Type B pancreatic cell (in vitro differentiated cells): ENCODE measurements at regions not wholly inside any gene's neighbourhood (a gene's known extent, or its start where the extent isn't known, plus 50 kb on each side); places are given as distances from the start of the nearest gene placed in this dataset.

ENCODE experiments used
- DNase-seq: peaks from one replicate; pipeline ENCODE4 v3.0.0; 2021; ENCODE audit warnings: mixed read lengths; ENCODE audit not compliant: unreplicated experiment; ENCODE audit errors: extremely low spot score
- H3K27ac Mint-ChIP-seq: 2 replicates; pipeline ENCODE4 v1.8.0; 2021; ENCODE audit warnings: mild to moderate bottlenecking, mixed read lengths
- H3K27me3 Mint-ChIP-seq: 2 replicates; pipeline ENCODE4 v1.8.0; 2021; ENCODE audit warnings: mixed read lengths
- H3K36me3 Mint-ChIP-seq: 2 replicates; pipeline ENCODE4 v1.8.0; 2021; ENCODE audit warnings: mixed read lengths
- H3K4me1 Mint-ChIP-seq: one replicate; pipeline ENCODE4 v1.8.0; 2021; ENCODE audit warnings: mixed read lengths; ENCODE audit not compliant: unreplicated experiment
- H3K4me3 Mint-ChIP-seq: 2 replicates; pipeline ENCODE4 v1.8.0; 2021; ENCODE audit warnings: mild to moderate bottlenecking, mixed read lengths
- H3K9me3 Mint-ChIP-seq: 2 replicates; pipeline ENCODE4 v1.8.0; 2021; ENCODE audit warnings: mixed read lengths
- TF ChIP-seq, protein P1 (sequence below): fragments of 200-600 bp; sonication (generic); conservative IDR thresholded peaks from 2 replicates; pipeline ENCODE4 v1.5.0; 2021; ENCODE audit warnings: antibody characterized with exemption, mild to moderate bottlenecking

GRCh38 chr13:95498886-95499285 lies 53.6 kb upstream of the CLDN10 start:
- TF ChIP-seq, protein P1, sequence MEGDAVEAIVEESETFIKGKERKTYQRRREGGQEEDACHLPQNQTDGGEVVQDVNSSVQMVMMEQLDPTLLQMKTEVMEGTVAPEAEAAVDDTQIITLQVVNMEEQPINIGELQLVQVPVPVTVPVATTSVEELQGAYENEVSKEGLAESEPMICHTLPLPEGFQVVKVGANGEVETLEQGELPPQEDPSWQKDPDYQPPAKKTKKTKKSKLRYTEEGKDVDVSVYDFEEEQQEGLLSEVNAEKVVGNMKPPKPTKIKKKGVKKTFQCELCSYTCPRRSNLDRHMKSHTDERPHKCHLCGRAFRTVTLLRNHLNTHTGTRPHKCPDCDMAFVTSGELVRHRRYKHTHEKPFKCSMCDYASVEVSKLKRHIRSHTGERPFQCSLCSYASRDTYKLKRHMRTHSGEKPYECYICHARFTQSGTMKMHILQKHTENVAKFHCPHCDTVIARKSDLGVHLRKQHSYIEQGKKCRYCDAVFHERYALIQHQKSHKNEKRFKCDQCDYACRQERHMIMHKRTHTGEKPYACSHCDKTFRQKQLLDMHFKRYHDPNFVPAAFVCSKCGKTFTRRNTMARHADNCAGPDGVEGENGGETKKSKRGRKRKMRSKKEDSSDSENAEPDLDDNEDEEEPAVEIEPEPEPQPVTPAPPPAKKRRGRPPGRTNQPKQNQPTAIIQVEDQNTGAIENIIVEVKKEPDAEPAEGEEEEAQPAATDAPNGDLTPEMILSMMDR = no peak
- H3K4me3 Mint-ChIP-seq = no peak overlapping the region
- peaks cover 20% of the 10 kb centered on the region for H3K9me3 Mint-ChIP-seq
- no peaks in the 10 kb centered on the region for H3K4me1 Mint-ChIP-seq
- peaks cover 4% of the 10 kb centered on the region for H3K27me3 Mint-ChIP-seq
- no peak for DNase-seq
- no peak overlapping the region for H3K27ac Mint-ChIP-seq
- H3K36me3 Mint-ChIP-seq = no peaks in the 10 kb centered on the region

DNA sequence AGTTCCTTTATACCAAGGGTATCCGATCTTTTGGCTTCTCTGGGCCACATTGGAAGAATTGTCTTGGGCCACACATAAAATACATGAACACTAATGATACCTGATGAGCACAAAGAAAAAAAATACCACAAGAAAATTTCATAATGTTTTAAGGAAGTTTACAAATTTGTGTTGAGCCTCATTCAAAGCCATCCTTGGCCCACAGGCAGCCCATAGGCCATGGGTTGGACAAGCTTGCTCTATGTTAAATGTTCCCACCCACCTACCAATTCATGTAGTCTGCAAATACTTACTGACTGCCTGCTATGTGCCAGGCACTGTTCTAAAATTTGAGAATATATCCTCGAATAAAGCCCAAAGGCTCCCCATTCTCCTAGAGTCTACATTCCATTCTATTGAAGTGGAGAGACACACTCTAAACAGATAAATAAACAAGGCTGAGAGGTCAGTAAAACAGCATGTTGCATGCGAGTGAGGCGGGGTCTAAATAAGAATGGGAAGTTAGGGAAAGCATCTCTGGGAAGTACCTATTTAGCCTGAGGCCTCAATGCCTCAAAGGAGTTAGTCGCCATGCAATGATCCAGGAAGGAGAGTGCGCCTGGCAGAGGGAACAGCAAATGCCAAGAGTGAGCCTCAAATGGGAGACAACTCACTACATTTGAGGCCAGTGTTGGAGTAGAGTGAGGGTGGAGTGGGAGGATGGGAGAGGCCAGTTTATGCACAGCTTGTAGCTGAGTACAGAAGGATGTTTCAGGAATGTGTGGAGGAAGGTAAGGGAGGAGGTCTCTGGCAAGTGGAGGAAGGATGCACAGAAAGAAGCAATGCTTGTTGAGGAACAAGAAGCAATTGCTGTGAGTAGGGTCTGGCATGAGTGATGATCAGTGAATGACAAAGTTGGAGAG lies 52.5 kb upstream of the CLDN10 start:
- TF ChIP-seq, protein P1 = no peak
- Mint-ChIP-seq H3K9me3 (peaks cover 15% of the 10 kb centered on the region), H3K36me3 (no peaks in the 10 kb centered on the region), H3K4me3 (no peak overlapping the region), H3K4me1 (no peaks in the 10 kb centered on the region), H3K27ac (no peak overlapping the region), H3K27me3 (peaks cover 4% of the 10 kb centered on the region)
- no peak for DNase-seq

DNA sequence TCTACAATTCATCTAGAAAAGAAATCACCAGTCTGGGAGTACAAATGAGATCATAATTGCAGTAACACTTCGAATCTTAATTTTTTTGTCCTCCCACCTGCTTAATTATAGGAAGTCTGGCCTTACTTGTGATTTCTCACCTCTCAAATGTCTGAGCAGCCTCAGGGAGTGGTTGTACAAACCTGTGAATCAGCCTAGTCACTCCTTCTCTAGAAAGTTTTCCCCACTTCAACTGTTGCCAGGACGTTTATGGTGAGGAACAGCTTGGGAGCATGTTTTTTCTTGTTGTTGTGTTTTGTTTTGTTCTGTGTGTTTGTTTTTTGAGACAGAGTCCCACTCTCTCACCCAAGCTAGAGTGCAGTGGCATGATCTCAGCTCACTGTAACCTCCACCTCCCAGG lies 50.3 kb upstream of the CLDN10 start:
- Mint-ChIP-seq H3K27ac (no peak overlapping the region), H3K4me3 (no peak overlapping the region), H3K4me1 (no peaks in the 10 kb centered on the region), H3K9me3 (peaks cover 10% of the 10 kb centered on the region), H3K36me3 (no peaks in the 10 kb centered on the region), H3K27me3 (peaks cover 4% of the 10 kb centered on the region)
- TF ChIP-seq, protein P1 = no peak
- DNase-seq = no peak
